HepG2 (cell line): ENCODE measurements at regions not wholly inside any gene's neighbourhood (a gene's known extent, or its start where the extent isn't known, plus 50 kb on each side); places are given as distances from the start of the nearest gene placed in this dataset.

Experiments used
- ATAC-seq: fragments of 200-7000 bp; cut with Tn5 transposase; 3 replicates; pipeline ENCODE4 v1.9.1; 2020; ENCODE audit warnings: mild to moderate bottlenecking, moderate library complexity
- BruUV-seq: library from RNA; stranded (reverse); fragments of 400-500 nt; replicated peaks from 2 replicates; lab custom pipeline; 2021; lab: Mats Ljungman, UMichigan
- CTCF ChIA-PET: fragments of 300-600 bp; formaldehyde crosslinking; extraction: SDS; loops from one replicate; lab custom pipeline; 2021; ENCODE audit warnings: low total read pairs, inconsistent platforms, low intra/inter-chr PET ratio; lab: Yijun Ruan, JAX
- POLR2A ChIA-PET: fragments of 350-600 bp; sonication (Branson Sonifier 250); formaldehyde crosslinking; loops from one replicate; lab custom pipeline; 2020; ENCODE audit warnings: antibody characterized with exemption, inconsistent platforms; lab: Yijun Ruan, JAX
- DNase-seq: peaks from one replicate; pipeline ENCODE4 v3.0.0-alpha.2; 2015; ENCODE audit warnings: low spot score
- FAIRE-seq: peaks from 3 replicates; lab custom pipeline; 2011; peaks lifted over from hg19 to GRCh38; lab: Jason Lieb, UNC
- H2AFZ ChIP-seq: one replicate; pipeline ENCODE4 v1.6.1; 2011; ENCODE audit warnings: low read length, inconsistent platforms
- H3K27ac ChIP-seq: fragments of 300-600 bp; 3 replicates; pipeline ENCODE4 v1.8.0; 2011; ENCODE audit warnings: mixed run types, mild to moderate bottlenecking, mixed read lengths, low read length, inconsistent platforms; ENCODE audit not compliant: insufficient read depth; ENCODE audit errors: extremely low read length
- H3K27me3 ChIP-seq, 2 experiments: fragments of 200-600 bp in 1 of 2; 2 replicates in 1 of 2; 3 replicates in 1 of 2; pipeline versions ENCODE4 v1.6.0 to v1.8.0; 2011; ENCODE audit warnings: low read length in 2 of 2, mild to moderate bottlenecking in 2 of 2, moderate library complexity in 2 of 2, inconsistent platforms in 1 of 2; ENCODE audit not compliant: insufficient read depth in 2 of 2, control insufficient read depth in 1 of 2
- H3K36me3 ChIP-seq, 2 experiments: fragments of 200-600 bp in 1 of 2; replicated peaks in 1 of 2; 2 replicates in 1 of 2; 3 replicates in 1 of 2; pipeline versions ENCODE4 v1.5.1 to v1.8.0; 2011; ENCODE audit warnings: low read length in 2 of 2, inconsistent platforms in 1 of 2; ENCODE audit not compliant: insufficient read depth in 2 of 2, control insufficient read depth in 1 of 2
- H3K4me1 ChIP-seq: 2 replicates; pipeline ENCODE4 v1.5.1; 2012; ENCODE audit warnings: low read length, inconsistent platforms; ENCODE audit not compliant: insufficient read depth
- H3K4me2 ChIP-seq: 2 replicates; pipeline ENCODE4 v1.6.0; 2011; ENCODE audit warnings: low read depth, low read length, inconsistent platforms
- H3K4me3 ChIP-seq, 3 experiments: fragments of 200-600 bp in 1 of 3; sonication (generic), shearing (Covaris generic) in 1 of 3; replicated peaks in 1 of 3; 2 replicates each; pipeline ENCODE4 v1.5.1; 2011 to 2016; ENCODE audit warnings: low read length in 3 of 3, inconsistent platforms in 2 of 3, low read depth in 2 of 3, mild to moderate bottlenecking in 2 of 3, control low read depth in 1 of 3, mixed read lengths in 1 of 3; ENCODE audit not compliant: insufficient read depth in 1 of 3
- H3K79me2 ChIP-seq: one replicate; pipeline ENCODE4 v1.6.1; 2011; ENCODE audit warnings: low read length, inconsistent platforms; ENCODE audit not compliant: insufficient read depth
- H3K9ac ChIP-seq: 2 replicates; pipeline ENCODE4 v1.6.0; 2011; ENCODE audit warnings: mild to moderate bottlenecking, low read depth, low read length, inconsistent platforms; ENCODE audit not compliant: insufficient read depth
- H3K9me3 ChIP-seq: 2 replicates; pipeline ENCODE4 v1.5.1; 2012; ENCODE audit warnings: mild to moderate bottlenecking, low read length
- H4K20me1 ChIP-seq: 2 replicates; pipeline ENCODE4 v1.6.0; 2011; ENCODE audit warnings: inconsistent platforms, mild to moderate bottlenecking, low read length, moderate library complexity; ENCODE audit not compliant: insufficient read depth
- FOXC1 ChIP-seq: sonication (generic); formaldehyde crosslinking; IDR thresholded peaks from 2 replicates; pipeline ENCODE4 v1.8.0; 2022; ENCODE audit warnings: mild to moderate bottlenecking, missing genetic modification reagents, borderline replicate concordance
- FOXK2 ChIP-seq: fragments of 450-650 bp; IDR thresholded peaks from 2 replicates; pipeline ENCODE4 v1.6.1; 2016
- HDAC1 ChIP-seq: sonication (generic); formaldehyde crosslinking; IDR thresholded peaks from 2 replicates; pipeline ENCODE4 v1.5.1; 2020; ENCODE audit warnings: mild to moderate bottlenecking, missing genetic modification reagents
- HMGXB4 ChIP-seq, 2 experiments: sonication (generic) in 1 of 2; formaldehyde crosslinking in 1 of 2; IDR thresholded peaks; 2 replicates each; pipeline versions ENCODE4 v1.4.0 to v1.6.1; 2018 to 2020; ENCODE audit warnings: missing genetic modification reagents in 2 of 2, borderline replicate concordance in 1 of 2, low read depth in 1 of 2, mild to moderate bottlenecking in 1 of 2, missing biosample characterization in 1 of 2
- HOXA9 ChIP-seq: sonication (generic); formaldehyde crosslinking; IDR thresholded peaks from 2 replicates; pipeline ENCODE4 v1.8.1; 2022; ENCODE audit warnings: missing genetic modification reagents, mild to moderate bottlenecking, moderate library complexity, borderline replicate concordance
- KLF11 ChIP-seq: IDR thresholded peaks from 2 replicates; pipeline ENCODE4 v1.6.1; 2016; ENCODE audit warnings: missing compliant biosample characterization
- MEIS2 ChIP-seq: sonication (generic); formaldehyde crosslinking; IDR thresholded peaks from 2 replicates; pipeline ENCODE4 v1.9.0; 2021; ENCODE audit warnings: mild to moderate bottlenecking, missing genetic modification reagents
- MIER3 ChIP-seq: IDR thresholded peaks from 2 replicates; pipeline ENCODE4 v1.6.1; 2016; ENCODE audit warnings: missing compliant biosample characterization, borderline replicate concordance
- NCOA1 ChIP-seq: sonication (generic); formaldehyde crosslinking; IDR thresholded peaks from 2 replicates; pipeline ENCODE4 v1.9.0; 2021; ENCODE audit warnings: missing genetic modification reagents
- NFRKB ChIP-seq: fragments of 450-650 bp; IDR thresholded peaks from 2 replicates; pipeline ENCODE4 v1.6.1; 2017
- NFYB ChIP-seq: sonication (generic); formaldehyde crosslinking; IDR thresholded peaks from 2 replicates; pipeline ENCODE4 v1.4.0; 2020; ENCODE audit warnings: missing genetic modification reagents
- NRL ChIP-seq: sonication (generic); formaldehyde crosslinking; IDR thresholded peaks from 2 replicates; pipeline ENCODE4 v1.5.0; 2020; ENCODE audit warnings: missing genetic modification reagents, mild to moderate bottlenecking, moderate library complexity, borderline replicate concordance
- SIX1 ChIP-seq: sonication (generic); formaldehyde crosslinking; IDR thresholded peaks from 2 replicates; pipeline ENCODE4 v1.4.0; 2020; ENCODE audit warnings: missing genetic modification reagents, borderline replicate concordance
- ZFP36L1 ChIP-seq: sonication (generic); formaldehyde crosslinking; IDR thresholded peaks from 2 replicates; pipeline ENCODE4 v1.8.0; 2022; ENCODE audit warnings: mild to moderate bottlenecking, missing genetic modification reagents, moderate library complexity
- ZFP37 ChIP-seq: sonication (generic); formaldehyde crosslinking; IDR thresholded peaks from 2 replicates; pipeline ENCODE4 v1.4.0; 2020; ENCODE audit warnings: missing genetic modification reagents, borderline replicate concordance
- ZNF205 ChIP-seq: IDR thresholded peaks from 2 replicates; pipeline ENCODE4 v1.6.1; 2018; ENCODE audit warnings: missing biosample characterization, missing genetic modification reagents
- ZNF331 ChIP-seq: sonication (generic); formaldehyde crosslinking; IDR thresholded peaks from 2 replicates; pipeline ENCODE4 v1.4.0; 2020; ENCODE audit warnings: missing genetic modification reagents
- ZNF34 ChIP-seq: sonication (generic); formaldehyde crosslinking; IDR thresholded peaks from 2 replicates; pipeline ENCODE4 v1.4.0; 2020; ENCODE audit warnings: mild to moderate bottlenecking, missing genetic modification reagents, borderline replicate concordance
- ZNF451 ChIP-seq: sonication (generic); formaldehyde crosslinking; IDR thresholded peaks from 2 replicates; pipeline ENCODE4 v1.5.0; 2020; ENCODE audit warnings: mild to moderate bottlenecking, missing genetic modification reagents
- ZNF615 ChIP-seq: sonication (generic); formaldehyde crosslinking; IDR thresholded peaks from 2 replicates; pipeline ENCODE4 v1.5.0; 2020; ENCODE audit warnings: mild to moderate bottlenecking, missing genetic modification reagents, borderline replicate concordance
- ZNF740 ChIP-seq: sonication (generic); formaldehyde crosslinking; IDR thresholded peaks from 2 replicates; pipeline ENCODE4 v1.4.0; 2020; ENCODE audit warnings: missing genetic modification reagents
- ZNF746 ChIP-seq: sonication (generic); formaldehyde crosslinking; IDR thresholded peaks from 2 replicates; pipeline ENCODE4 v1.8.0; 2022; ENCODE audit warnings: mild to moderate bottlenecking, missing genetic modification reagents
- ZNF781 ChIP-seq: sonication (generic); formaldehyde crosslinking; IDR thresholded peaks from 2 replicates; pipeline ENCODE4 v1.5.1; 2020; ENCODE audit warnings: borderline replicate concordance, mild to moderate bottlenecking, missing genetic modification reagents; ENCODE audit errors: not compliant biosample characterization
- WGBS: methylation state at CpG from one replicate; pipeline ENCODE4 v1.1.6; 2017; ENCODE audit warnings: low lambda C conversion rate; 5-methylcytosine and 5-hydroxymethylcytosine counted together
- in situ Hi-C: cut with HindIII; loops from 2 replicates; pipeline ENCODE4 v1.10.0; 2017; ENCODE audit warnings: low pct_unique_long_range_greater_than_20kb; ENCODE audit not compliant: extremely low pct_ligation_motif_present
- intact Hi-C: fragments of 100-400 bp; cut with micrococcal nuclease; formaldehyde crosslinking; loops from one replicate; pipeline ENCODE4 v1.10.0; 2022; ENCODE audit not compliant: unreplicated experiment
- TF ChIP-seq, protein P1 (sequence below): sonication (generic); formaldehyde crosslinking; IDR thresholded peaks from 2 replicates; pipeline ENCODE4 v1.8.0; 2022; ENCODE audit warnings: mild to moderate bottlenecking, missing genetic modification reagents, borderline replicate concordance

GRCh38 chr3:74750901-74751300, 136.4 kb upstream of the CNTN3 start (continued):
- TF ChIP-seq ZNF740: no peak
- TF ChIP-seq FOXK2: no peak
- no peak for TF ChIP-seq KLF11
- TF ChIP-seq ZNF451 (CRISPR knock-in tag): no peak
- no peak for TF ChIP-seq FOXC1 (CRISPR knock-in tag)
- TF ChIP-seq, protein P1, sequence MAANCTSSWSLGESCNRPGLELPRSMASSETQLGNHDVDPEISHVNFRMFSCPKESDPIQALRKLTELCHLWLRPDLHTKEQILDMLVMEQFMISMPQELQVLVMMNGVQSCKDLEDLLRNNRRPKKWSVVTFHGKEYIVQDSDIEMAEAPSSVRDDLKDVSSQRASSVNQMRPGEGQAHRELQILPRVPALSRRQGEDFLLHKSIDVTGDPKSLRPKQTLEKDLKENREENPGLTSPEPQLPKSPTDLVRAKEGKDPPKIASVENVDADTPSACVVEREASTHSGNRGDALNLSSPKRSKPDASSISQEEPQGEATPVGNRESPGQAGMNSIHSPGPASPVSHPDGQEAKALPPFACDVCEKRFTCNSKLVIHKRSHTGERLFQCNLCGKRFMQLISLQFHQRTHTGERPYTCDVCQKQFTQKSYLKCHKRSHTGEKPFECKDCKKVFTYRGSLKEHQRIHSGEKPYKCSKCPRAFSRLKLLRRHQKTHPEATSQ: no peak
- TF ChIP-seq ZNF331 (CRISPR knock-in tag): no peak

DNA sequence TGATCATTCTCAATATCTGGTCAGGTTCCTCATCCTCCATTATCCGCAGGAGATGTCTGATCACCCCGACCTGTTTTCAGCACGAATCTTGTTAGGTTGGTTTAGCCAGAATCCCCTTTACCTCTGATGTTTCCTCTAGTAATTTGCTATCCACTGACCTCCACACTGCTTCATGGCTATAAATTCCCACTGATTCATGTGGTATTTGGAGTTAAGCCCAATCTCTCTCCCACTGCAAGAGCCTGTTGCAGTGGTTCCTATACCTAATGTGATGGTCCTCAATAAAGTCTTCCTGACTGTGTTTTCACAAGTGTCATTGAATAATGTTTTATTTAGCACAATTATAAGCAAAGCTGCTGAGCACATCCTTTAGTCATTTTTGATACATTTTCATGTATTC, 124.8 kb upstream of the CNTN3 start:
- in situ Hi-C loops: no loop called here
- no TSS peak for BruUV-seq
- no peaks in the 10 kb centered on the region for H3K9me3 ChIP-seq
- ChIA-PET POLR2A (no interaction called here), CTCF (no interaction called here)
- H3K4me2 ChIP-seq: no peak overlapping the region
- H3K27me3 ChIP-seq: no peaks in the 10 kb centered on the region
- no peaks in the 10 kb centered on the region for H4K20me1 ChIP-seq
- H3K4me3 ChIP-seq: no peak overlapping the region
- H3K36me3 ChIP-seq: no peaks in the 10 kb centered on the region
- no peaks in the 10 kb centered on the region for H3K79me2 ChIP-seq
- DNase-seq: no peak
- intact Hi-C loops: no loop called here
- FAIRE-seq: no peak
- no peak for ATAC-seq
- H3K27ac ChIP-seq: no peak overlapping the region
- 0 out of 2 replicates have a peak, but pooled peaks cover 5% of the 10 kb centered on the region for H3K4me1 ChIP-seq
- H3K9ac ChIP-seq: no peak overlapping the region
- 19% methylated on average over 3 of the region's 3 CpGs for WGBS
- no peak overlapping the region for H2AFZ ChIP-seq
- no peak for TF ChIP-seq NRL (CRISPR knock-in tag)
- TF ChIP-seq MEIS2 (CRISPR knock-in tag): no peak
- no peak for TF ChIP-seq HMGXB4 (CRISPR knock-in tag; IDR thresholded peaks at IDR 0.05; ENCODE audit: borderline replicate concordance in 1 of 2, low read depth in 1 of 2)
- TF ChIP-seq NCOA1 (CRISPR knock-in tag): no peak
- TF ChIP-seq ZFP36L1 (CRISPR knock-in tag): no peak
- TF ChIP-seq ZNF746 (CRISPR knock-in tag): no peak
- no peak for TF ChIP-seq ZNF615
- no peak for TF ChIP-seq NFRKB
- no peak for TF ChIP-seq HOXA9 (CRISPR knock-in tag)
- no peak for TF ChIP-seq ZFP37 (CRISPR knock-in tag)
- no peak for TF ChIP-seq NFYB (CRISPR knock-in tag)
- no peak for TF ChIP-seq ZNF205
- no peak for TF ChIP-seq ZNF34 (CRISPR knock-in tag)
- TF ChIP-seq ZNF781 (CRISPR knock-in tag): no peak
- no peak for TF ChIP-seq MIER3 (CRISPR knock-in tag)
- no peak for TF ChIP-seq HDAC1 (CRISPR knock-in tag)
- no peak for TF ChIP-seq SIX1 (CRISPR knock-in tag)
